ENCODE measurements at regions not wholly inside any gene's neighbourhood (a gene's known extent, or its start where the extent isn't known, plus 50 kb on each side); places are given as distances from the start of the nearest gene placed in this dataset.

DNA sequence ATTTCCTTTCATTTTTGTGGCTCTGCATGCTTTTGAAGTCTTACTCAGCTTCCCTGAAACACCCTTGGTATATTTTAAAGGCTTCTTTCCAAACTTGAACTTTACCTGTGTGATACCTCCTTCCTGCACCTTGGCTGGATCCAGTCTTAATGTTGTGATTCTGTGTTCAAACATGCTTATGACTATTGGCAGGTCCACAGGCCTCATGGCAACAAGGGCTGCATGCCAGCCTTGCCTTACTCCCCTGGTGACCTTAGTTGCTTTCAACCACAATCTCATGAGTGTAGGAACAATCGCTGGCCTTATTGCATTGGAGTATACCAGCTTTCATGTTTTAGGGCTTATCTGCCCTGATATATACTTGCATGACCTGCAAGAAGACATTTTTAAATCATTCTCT is 238.7 kb downstream of the KIF20B start:
- TF ChIP-seq, protein P1, sequence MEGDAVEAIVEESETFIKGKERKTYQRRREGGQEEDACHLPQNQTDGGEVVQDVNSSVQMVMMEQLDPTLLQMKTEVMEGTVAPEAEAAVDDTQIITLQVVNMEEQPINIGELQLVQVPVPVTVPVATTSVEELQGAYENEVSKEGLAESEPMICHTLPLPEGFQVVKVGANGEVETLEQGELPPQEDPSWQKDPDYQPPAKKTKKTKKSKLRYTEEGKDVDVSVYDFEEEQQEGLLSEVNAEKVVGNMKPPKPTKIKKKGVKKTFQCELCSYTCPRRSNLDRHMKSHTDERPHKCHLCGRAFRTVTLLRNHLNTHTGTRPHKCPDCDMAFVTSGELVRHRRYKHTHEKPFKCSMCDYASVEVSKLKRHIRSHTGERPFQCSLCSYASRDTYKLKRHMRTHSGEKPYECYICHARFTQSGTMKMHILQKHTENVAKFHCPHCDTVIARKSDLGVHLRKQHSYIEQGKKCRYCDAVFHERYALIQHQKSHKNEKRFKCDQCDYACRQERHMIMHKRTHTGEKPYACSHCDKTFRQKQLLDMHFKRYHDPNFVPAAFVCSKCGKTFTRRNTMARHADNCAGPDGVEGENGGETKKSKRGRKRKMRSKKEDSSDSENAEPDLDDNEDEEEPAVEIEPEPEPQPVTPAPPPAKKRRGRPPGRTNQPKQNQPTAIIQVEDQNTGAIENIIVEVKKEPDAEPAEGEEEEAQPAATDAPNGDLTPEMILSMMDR (IDR thresholded peaks at IDR 0.05; ENCODE audit: unreplicated experiment in 3 of 3): no peak
- Mint-ChIP-seq H3K36me3 (ENCODE audit: low read depth) (no peaks in the 10 kb centered on the region), H3K27ac (no peak overlapping the region), H3K27me3 (ENCODE audit: low read depth) (no peaks in the 10 kb centered on the region), H3K9me3 (peaks cover 9% of the 10 kb centered on the region), H3K4me3 (no peak overlapping the region), H3K4me1 (no peaks in the 10 kb centered on the region)

DNA sequence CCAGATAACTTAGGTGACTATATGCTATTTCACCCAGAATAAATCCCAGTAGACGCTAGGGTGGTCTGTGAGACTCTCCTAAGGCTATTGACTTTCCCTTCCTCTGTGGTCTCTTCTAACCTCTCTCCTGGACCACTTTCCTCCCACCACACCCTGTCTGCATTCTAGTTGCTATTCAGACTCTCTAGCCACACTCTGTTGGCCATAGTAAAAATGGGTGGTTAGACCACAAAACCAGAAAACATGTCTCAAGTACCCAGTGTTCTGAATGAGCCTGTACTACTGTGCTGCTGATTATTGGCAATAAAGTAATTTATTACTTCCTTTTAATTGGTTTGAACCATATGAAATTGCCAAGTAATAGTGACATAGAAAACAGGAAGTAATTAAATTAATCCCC is 240.8 kb downstream of the KIF20B start:
- H3K27ac Mint-ChIP-seq: no peak overlapping the region
- H3K36me3 Mint-ChIP-seq (ENCODE audit: low read depth): no peaks in the 10 kb centered on the region
- no peak overlapping the region for H3K4me3 Mint-ChIP-seq
- TF ChIP-seq, protein P1 (IDR thresholded peaks at IDR 0.05; ENCODE audit: unreplicated experiment in 3 of 3): no peak
- H3K4me1 Mint-ChIP-seq: no peaks in the 10 kb centered on the region
- H3K27me3 Mint-ChIP-seq (ENCODE audit: low read depth): no peaks in the 10 kb centered on the region
- peaks cover 3% of the 10 kb centered on the region for H3K9me3 Mint-ChIP-seq

DNA sequence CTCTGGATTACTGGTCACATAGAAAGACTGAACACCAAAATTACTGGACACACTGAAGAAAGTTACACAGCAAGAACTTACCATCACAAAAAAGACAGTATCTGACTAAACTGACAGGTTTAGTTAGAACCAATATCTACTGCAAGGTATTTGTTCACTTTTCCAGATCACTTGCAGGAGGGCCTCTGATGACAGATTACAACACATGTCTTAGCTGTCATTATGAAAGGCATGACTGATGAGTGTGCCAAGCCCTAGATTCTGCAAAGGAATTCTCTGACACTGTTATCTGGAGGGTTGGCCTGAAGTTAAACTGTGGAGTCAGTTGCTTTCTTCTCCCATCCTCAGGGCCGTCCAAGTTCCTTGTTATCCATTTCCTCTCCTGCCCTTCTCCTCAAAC is 242.7 kb downstream of the KIF20B start:
- Mint-ChIP-seq H3K4me3 (no peak overlapping the region), H3K27ac (no peak overlapping the region), H3K4me1 (no peaks in the 10 kb centered on the region), H3K9me3 (peaks cover 14% of the 10 kb centered on the region), H3K27me3 (ENCODE audit: low read depth) (no peaks in the 10 kb centered on the region), H3K36me3 (ENCODE audit: low read depth) (no peaks in the 10 kb centered on the region)
- TF ChIP-seq, protein P1 (IDR thresholded peaks at IDR 0.05; ENCODE audit: unreplicated experiment in 3 of 3): no peak

DNA sequence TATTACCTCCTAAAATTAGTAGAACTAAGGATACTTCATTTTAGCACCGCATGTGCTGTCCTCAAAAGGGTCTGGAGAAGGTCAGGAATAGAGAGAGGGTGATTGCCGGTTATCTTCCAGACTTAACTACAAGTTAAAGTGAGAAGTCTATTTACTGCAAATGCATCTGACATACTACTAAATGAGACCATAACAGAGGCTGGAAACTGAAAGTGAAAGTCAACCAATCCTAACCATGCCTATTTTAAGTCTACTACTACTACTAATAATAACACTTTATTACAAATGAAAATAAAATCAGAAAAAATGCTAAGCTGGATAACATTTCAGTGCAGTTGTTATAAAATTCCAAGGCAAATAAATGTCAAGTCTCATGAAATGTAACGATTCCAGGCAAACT is 244.7 kb downstream of the KIF20B start:
- Mint-ChIP-seq H3K4me3 (no peak overlapping the region), H3K4me1 (no peaks in the 10 kb centered on the region), H3K9me3 (peaks cover 14% of the 10 kb centered on the region), H3K27ac (no peak overlapping the region), H3K27me3 (ENCODE audit: low read depth) (no peaks in the 10 kb centered on the region), H3K36me3 (ENCODE audit: low read depth) (no peaks in the 10 kb centered on the region)
- TF ChIP-seq, protein P1 (IDR thresholded peaks at IDR 0.05; ENCODE audit: unreplicated experiment in 3 of 3): no peak

DNA sequence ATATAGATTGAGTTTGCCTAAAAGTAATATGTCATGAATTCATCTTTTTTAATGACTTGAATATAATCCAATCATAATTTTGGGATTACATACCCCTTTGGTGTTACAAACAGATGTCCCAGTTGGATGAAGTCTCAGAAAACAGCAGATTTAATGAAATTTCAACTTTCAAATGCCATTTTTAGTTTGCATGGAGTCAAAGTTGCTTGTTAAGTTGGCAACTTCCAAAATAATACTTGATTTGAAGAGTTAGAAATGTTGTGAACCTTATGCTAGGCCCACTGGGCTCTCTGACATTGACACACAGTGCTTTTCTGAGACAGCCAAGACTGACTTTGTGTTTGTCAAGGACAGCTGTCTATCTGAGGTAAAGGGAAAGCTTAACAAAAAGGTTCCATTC is 248.1 kb downstream of the KIF20B start:
- TF ChIP-seq, protein P1 (IDR thresholded peaks at IDR 0.05; ENCODE audit: unreplicated experiment in 3 of 3): no peak
- H3K4me1 Mint-ChIP-seq: peaks cover 15% of the 10 kb centered on the region
- H3K4me3 Mint-ChIP-seq: no peak overlapping the region
- H3K9me3 Mint-ChIP-seq: peaks cover 14% of the 10 kb centered on the region
- H3K27ac Mint-ChIP-seq: no peak overlapping the region
- H3K27me3 Mint-ChIP-seq (ENCODE audit: low read depth): no peaks in the 10 kb centered on the region
- H3K36me3 Mint-ChIP-seq (ENCODE audit: low read depth): no peaks in the 10 kb centered on the region

DNA sequence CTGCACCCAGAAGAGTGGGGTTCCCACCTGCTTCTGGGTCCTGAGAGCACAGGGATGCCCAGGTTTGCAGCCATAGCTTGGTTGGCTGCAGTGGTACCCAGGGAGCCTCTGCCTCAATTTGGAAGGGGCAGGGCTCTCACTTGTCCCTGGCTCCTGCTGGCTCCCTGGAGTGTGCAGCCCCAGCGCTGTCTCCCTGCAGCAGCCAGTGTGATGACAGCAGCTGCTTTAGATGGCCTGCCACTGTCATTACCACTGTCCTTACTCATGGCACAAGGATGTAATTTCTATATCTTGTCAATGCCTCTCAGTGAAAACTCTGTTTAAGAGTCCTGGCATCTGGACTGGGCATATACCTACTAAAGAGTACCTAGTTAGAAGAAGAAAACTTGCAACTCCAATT is 250.9 kb downstream of the KIF20B start:
- Mint-ChIP-seq H3K36me3 (ENCODE audit: low read depth) (no peaks in the 10 kb centered on the region), H3K4me1 (peaks cover 18% of the 10 kb centered on the region), H3K27ac (no peak overlapping the region), H3K27me3 (ENCODE audit: low read depth) (no peaks in the 10 kb centered on the region), H3K9me3 (peaks cover 13% of the 10 kb centered on the region), H3K4me3 (no peak overlapping the region)
- TF ChIP-seq, protein P1 (IDR thresholded peaks at IDR 0.05; ENCODE audit: unreplicated experiment in 3 of 3): no peak
